ENCODE measurements at regions not wholly inside any gene's neighbourhood (a gene's known extent, or its start where the extent isn't known, plus 50 kb on each side); places are given as distances from the start of the nearest gene placed in this dataset.
"Not testable (repeated sequence)": the region's sequence is repeated elsewhere in the genome, so short reads cannot be mapped to it uniquely, and the experiment has no call there.

DNA sequence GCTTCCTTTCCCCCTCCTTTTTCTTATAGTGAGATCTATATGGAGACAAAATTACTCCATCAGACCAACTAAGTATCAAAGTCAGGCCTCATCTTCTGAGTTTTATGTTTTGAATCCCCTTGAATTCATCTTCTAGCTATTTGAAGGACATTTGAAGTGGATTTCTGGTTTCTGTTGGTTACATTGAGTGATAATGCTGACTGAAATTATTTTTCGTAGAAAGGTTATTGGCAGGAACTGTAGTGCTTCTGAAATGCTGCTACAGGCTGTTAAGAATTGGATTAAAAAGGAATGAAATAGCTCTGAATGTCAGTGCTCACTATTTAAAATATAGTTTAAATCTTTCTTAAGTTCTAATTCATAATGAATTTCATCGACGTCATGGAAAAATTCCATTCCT, 361.0 kb upstream of the TMEFF2 start:
- DNase-seq (ENCODE audit: low read depth), result no peak
- no peak overlapping the region for H3K4me3 ChIP-seq (ENCODE audit: low read depth, low read length)
- TF ChIP-seq, protein P1, sequence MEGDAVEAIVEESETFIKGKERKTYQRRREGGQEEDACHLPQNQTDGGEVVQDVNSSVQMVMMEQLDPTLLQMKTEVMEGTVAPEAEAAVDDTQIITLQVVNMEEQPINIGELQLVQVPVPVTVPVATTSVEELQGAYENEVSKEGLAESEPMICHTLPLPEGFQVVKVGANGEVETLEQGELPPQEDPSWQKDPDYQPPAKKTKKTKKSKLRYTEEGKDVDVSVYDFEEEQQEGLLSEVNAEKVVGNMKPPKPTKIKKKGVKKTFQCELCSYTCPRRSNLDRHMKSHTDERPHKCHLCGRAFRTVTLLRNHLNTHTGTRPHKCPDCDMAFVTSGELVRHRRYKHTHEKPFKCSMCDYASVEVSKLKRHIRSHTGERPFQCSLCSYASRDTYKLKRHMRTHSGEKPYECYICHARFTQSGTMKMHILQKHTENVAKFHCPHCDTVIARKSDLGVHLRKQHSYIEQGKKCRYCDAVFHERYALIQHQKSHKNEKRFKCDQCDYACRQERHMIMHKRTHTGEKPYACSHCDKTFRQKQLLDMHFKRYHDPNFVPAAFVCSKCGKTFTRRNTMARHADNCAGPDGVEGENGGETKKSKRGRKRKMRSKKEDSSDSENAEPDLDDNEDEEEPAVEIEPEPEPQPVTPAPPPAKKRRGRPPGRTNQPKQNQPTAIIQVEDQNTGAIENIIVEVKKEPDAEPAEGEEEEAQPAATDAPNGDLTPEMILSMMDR (conservative IDR thresholded peaks at IDR 0.05; ENCODE audit: low read depth, low read length), result no peak

GRCh38 chr2:192551760-192552159, 357.0 kb upstream of the TMEFF2 start:
- no peak for DNase-seq (ENCODE audit: low read depth)
- no peak overlapping the region for H3K4me3 ChIP-seq (ENCODE audit: low read depth, low read length)
- TF ChIP-seq, protein P1 (conservative IDR thresholded peaks at IDR 0.05; ENCODE audit: low read depth, low read length), result no peak

DNA sequence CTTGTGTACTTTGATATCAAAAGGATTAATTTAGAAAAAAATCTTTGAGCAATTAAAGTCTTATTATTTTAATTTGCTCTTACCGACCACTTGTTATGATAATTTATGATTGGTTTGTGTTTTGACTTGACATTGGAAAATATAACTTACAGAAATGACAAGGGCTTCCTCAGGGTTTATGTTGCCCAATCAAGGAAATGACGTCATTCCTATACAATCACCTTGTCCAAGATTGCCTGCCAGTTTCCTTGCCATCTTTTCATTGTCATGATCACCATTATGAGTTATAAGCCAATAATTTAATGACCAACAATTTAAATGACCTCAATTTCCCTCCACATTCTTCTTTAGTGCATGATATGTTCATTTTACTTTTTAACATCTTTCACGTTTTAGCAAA, 351.8 kb upstream of the TMEFF2 start:
- no peak overlapping the region for H3K4me3 ChIP-seq (ENCODE audit: low read depth, low read length)
- TF ChIP-seq, protein P1 (conservative IDR thresholded peaks at IDR 0.05; ENCODE audit: low read depth, low read length), result no peak
- DNase-seq (ENCODE audit: low read depth), result no peak

DNA sequence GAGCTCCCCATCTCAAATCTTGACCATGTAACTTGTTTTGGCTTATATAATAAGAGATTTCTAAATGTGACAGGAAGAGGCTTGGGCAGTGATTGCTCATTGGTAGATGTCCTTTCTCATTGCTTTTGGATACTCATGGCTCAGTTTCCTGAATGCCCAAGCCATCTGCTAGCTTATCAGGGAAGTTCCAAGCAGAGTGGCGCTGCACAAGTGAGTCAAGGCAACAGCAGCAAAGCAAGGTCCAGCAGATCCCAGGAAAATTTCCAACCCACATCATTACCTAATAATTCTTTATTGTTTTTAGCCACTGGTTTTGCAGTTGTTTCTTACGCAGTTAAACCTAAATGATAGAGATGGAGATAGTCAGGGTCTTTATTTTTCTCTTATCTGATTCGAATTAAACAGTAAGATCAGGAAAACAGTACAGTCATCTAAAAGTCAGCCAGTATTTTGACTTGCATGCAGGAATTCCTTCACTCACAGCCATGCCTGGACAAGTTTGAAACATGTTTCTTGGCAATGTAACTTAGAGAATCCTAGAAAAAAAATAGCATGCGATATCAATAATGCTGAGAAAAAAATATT, 349.7 kb upstream of the TMEFF2 start:
- H3K4me3 ChIP-seq (ENCODE audit: low read depth, low read length), result no peak overlapping the region
- TF ChIP-seq, protein P1 (conservative IDR thresholded peaks at IDR 0.05; ENCODE audit: low read depth, low read length), result no peak
- DNase-seq (ENCODE audit: low read depth), result no peak

DNA sequence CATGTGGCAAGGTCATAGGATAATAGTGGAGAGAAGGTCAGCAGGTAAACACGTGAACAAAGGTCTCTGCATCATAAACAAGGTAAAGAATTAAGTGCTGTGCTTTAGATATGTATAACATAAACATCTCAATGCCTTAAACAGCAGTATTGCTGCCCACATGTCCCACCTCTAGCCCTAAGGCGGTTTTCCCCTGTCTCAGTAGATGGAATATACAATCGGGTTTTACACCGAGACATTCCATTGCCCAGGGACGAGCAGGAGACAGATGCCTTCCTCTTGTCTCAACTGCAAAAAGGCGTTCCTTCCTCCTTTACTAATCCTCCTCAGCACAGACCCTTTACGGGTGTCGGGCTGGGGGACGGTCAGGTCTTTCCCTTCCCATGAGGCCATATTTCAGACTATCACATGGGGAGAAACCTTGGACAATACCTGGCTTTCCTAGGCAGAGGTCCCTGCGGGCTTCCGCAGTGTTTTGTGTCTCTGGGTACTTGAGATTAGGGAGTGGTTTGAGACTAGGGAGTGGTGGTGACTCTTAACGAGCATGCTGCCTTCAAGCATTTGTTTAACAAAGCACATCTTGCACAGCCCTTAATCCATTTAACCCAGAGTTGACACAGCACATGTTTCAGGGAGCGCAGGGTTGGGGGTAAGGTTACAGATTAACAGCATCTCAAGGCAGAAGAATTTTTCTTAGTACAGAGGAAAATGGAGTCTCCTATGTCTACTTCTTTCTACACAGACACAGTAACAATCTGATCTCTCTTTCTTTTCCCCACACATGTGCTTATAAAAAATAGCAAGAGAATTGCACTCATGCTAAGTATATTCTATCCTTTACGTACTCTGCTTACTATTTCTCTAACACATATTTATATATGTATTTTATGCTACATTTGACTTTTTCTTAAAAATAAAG, 347.7 kb upstream of the TMEFF2 start:
- not testable (repeated sequence) for DNase-seq (ENCODE audit: low read depth)

GRCh38 chr2:192539306-192539705, 344.6 kb upstream of the TMEFF2 start:
- TF ChIP-seq, protein P1 (conservative IDR thresholded peaks at IDR 0.05; ENCODE audit: low read depth, low read length), result no peak
- H3K4me3 ChIP-seq (ENCODE audit: low read depth, low read length), result no peak overlapping the region
- no peak for DNase-seq (ENCODE audit: low read depth)

More for the DNA sequence above, 347.7 kb upstream of the TMEFF2 start:
- H3K4me3 ChIP-seq (ENCODE audit: low read depth, low read length), result not testable (repeated sequence)

DNA sequence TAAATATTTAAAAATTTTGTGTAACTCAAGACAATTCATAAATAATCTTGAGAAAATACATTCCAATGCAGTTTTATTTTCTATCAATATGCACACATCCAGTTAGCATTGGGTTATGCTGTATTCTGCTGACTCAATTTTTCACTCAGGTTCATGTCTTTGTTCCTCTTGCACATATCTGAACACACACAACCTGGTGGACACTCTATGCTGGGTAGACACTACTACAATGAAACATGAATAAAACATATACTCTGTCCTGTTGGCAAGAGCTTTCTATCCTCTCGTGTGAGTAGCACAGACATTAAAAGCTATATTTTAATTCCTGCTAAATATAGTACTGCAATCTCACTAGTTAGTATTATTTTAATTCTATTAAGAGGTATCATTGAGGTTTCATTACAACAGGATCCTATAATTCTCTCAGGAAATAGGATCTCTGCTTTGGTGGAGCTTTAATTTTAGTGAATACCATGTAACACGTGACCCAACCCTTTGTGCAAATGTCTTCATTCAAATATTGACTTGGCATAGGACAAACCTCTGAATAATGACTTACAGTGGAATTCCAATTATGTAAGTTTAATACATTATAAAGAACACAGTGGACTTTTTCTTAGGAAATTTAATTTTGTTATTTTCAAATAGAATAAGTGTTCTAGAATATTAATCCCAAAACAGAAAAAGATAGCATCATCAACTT, 342.3 kb upstream of the TMEFF2 start:
- TF ChIP-seq, protein P1 (conservative IDR thresholded peaks at IDR 0.05; ENCODE audit: low read depth, low read length), result no peak
- H3K4me3 ChIP-seq (ENCODE audit: low read depth, low read length), result no peak overlapping the region
- no peak for DNase-seq (ENCODE audit: low read depth)
